ENCODE measurements at regions not wholly inside any gene's neighbourhood (a gene's known extent, or its start where the extent isn't known, plus 50 kb on each side); places are given as distances from the start of the nearest gene placed in this dataset.

- H3K27ac ChIP-seq = no peak overlapping the region
Observed at GRCh38 chr13:26954976-26955375, 194.4 kb upstream of the GPR12 start.

GRCh38 chr13:26953291-26953690 is 192.7 kb upstream of the GPR12 start:
- no peak overlapping the region for H3K27ac ChIP-seq
- no peak for TF ChIP-seq ZFX (IDR thresholded peaks at IDR 0.05; ENCODE audit: borderline replicate concordance)
- TF ChIP-seq CTCF (IDR thresholded peaks at IDR 0.05) = no peak

More at GRCh38 chr13:26954976-26955375, 194.4 kb upstream of the GPR12 start:
- TF ChIP-seq ZFX (IDR thresholded peaks at IDR 0.05; ENCODE audit: borderline replicate concordance) = no peak
- TF ChIP-seq CTCF (IDR thresholded peaks at IDR 0.05) = no peak

- H3K27ac ChIP-seq = no peak overlapping the region
- TF ChIP-seq ZFX (IDR thresholded peaks at IDR 0.05; ENCODE audit: borderline replicate concordance) = no peak
- TF ChIP-seq CTCF (IDR thresholded peaks at IDR 0.05) = no peak
Observed at GRCh38 chr13:26952551-26953143, 192.1 kb upstream of the GPR12 start.

GRCh38 chr13:26951581-26952177 is 191.1 kb upstream of the GPR12 start:
- no peak overlapping the region for H3K27ac ChIP-seq
- TF ChIP-seq CTCF (IDR thresholded peaks at IDR 0.05) = no peak
- TF ChIP-seq ZFX (IDR thresholded peaks at IDR 0.05; ENCODE audit: borderline replicate concordance) = no peak

- TF ChIP-seq ZFX (IDR thresholded peaks at IDR 0.05; ENCODE audit: borderline replicate concordance) (no peak), CTCF (IDR thresholded peaks at IDR 0.05) (no peak)
- H3K27ac ChIP-seq = no peak overlapping the region
Observed at GRCh38 chr13:26950968-26951367, 190.4 kb upstream of the GPR12 start.

- no peak for TF ChIP-seq CTCF (IDR thresholded peaks at IDR 0.05)
- no peak for TF ChIP-seq ZFX (IDR thresholded peaks at IDR 0.05; ENCODE audit: borderline replicate concordance)
- no peak overlapping the region for H3K27ac ChIP-seq
Observed at GRCh38 chr13:26950546-26950945, 190.0 kb upstream of the GPR12 start.

- H3K27ac ChIP-seq = no peak overlapping the region
- TF ChIP-seq ZFX (IDR thresholded peaks at IDR 0.05; ENCODE audit: borderline replicate concordance) (no peak), CTCF (IDR thresholded peaks at IDR 0.05) (no peak)
Observed at GRCh38 chr13:26949701-26950502, 189.3 kb upstream of the GPR12 start.

Data from 22Rv1 (cell line).